K562 (cell line): ENCODE measurements at regions not wholly inside any gene's neighbourhood (a gene's known extent, or its start where the extent isn't known, plus 50 kb on each side); places are given as distances from the start of the nearest gene placed in this dataset.

ENCODE experiments used
- ATAC-seq: fragments of 200-7000 bp; cut with Tn5 transposase; 3 replicates; pipeline ENCODE4 v1.9.1; 2020; ENCODE audit warnings: moderate library complexity
- BruUV-seq: library from RNA; stranded (reverse); fragments of 400-500 nt; replicated peaks from 2 replicates; lab custom pipeline; 2021; lab: Mats Ljungman, UMichigan
- CTCF ChIA-PET: fragments of 300-600 bp; formaldehyde crosslinking; extraction: SDS; loops from one replicate; lab custom pipeline; 2021; ENCODE audit warnings: low intra/inter-chr PET ratio; lab: Yijun Ruan, JAX
- POLR2A ChIA-PET: fragments of 300-600, 350-650 bp; sonication (Branson Sonifier 250); formaldehyde crosslinking; extraction: SDS; loops from one replicate; lab custom pipeline; 2021; ENCODE audit warnings: antibody characterized with exemption, inconsistent platforms; lab: Yijun Ruan, JAX
- DNase-seq, 4 experiments: peaks; one replicate each; pipeline versions ENCODE4 v3.0.0 to v3.0.0-alpha.2; 2011 to 2018; ENCODE audit warnings: low spot score in 3 of 4, mixed read lengths in 3 of 4; ENCODE audit errors: extremely low read depth in 1 of 4
- FAIRE-seq: peaks from 2 replicates; lab custom pipeline; 2011; peaks lifted over from hg19 to GRCh38; lab: Jason Lieb, UNC
- H2AFZ ChIP-seq: 2 replicates; pipeline ENCODE4 v1.6.0; 2011; ENCODE audit warnings: low read depth, low read length, control low read depth, inconsistent platforms
- H3K27ac ChIP-seq: fragments of 200-600 bp; 3 replicates; pipeline ENCODE4 v1.8.0; 2011; ENCODE audit warnings: low read depth, mild to moderate bottlenecking, control low read depth, inconsistent platforms, low read length, moderate library complexity, mixed read lengths; ENCODE audit errors: extremely low read depth
- H3K27me3 ChIP-seq, 2 experiments: fragments of 300-600 bp in 1 of 2; 2 replicates in 1 of 2; 3 replicates in 1 of 2; pipeline versions ENCODE4 v1.6.0 to v1.8.0; 2011; ENCODE audit warnings: inconsistent platforms in 2 of 2, low read length in 2 of 2, mild to moderate bottlenecking in 1 of 2, mixed read lengths in 1 of 2, moderate library complexity in 1 of 2; ENCODE audit not compliant: control insufficient read depth in 2 of 2, insufficient read depth in 2 of 2
- H3K36me3 ChIP-seq: fragments of 300-600 bp; 3 replicates; pipeline ENCODE4 v1.8.0; 2011; ENCODE audit warnings: mild to moderate bottlenecking, low read length, inconsistent platforms; ENCODE audit not compliant: control insufficient read depth, insufficient read depth
- H3K4me1 ChIP-seq, 2 experiments: fragments of 200-600 bp in 1 of 2; replicated peaks in 1 of 2; 2 replicates in 1 of 2; 3 replicates in 1 of 2; pipeline versions ENCODE4 v1.5.1 to v1.8.0; 2011; ENCODE audit warnings: inconsistent platforms in 2 of 2, low read length in 2 of 2, mild to moderate bottlenecking in 1 of 2, mixed read lengths in 1 of 2, moderate library complexity in 1 of 2; ENCODE audit not compliant: control insufficient read depth in 2 of 2, insufficient read depth in 2 of 2
- H3K4me2 ChIP-seq: 2 replicates; pipeline ENCODE4 v1.6.1; 2011; ENCODE audit warnings: low read length, control low read depth, inconsistent platforms, mixed read lengths; ENCODE audit not compliant: insufficient read depth
- H3K4me3 ChIP-seq: fragments of 200-600 bp; sonication (generic), shearing (Covaris generic); 2 replicates; pipeline ENCODE4 v1.5.1; 2016; ENCODE audit warnings: control low read depth, inconsistent platforms
- H3K79me2 ChIP-seq: fragments of 200-600 bp; 3 replicates; pipeline ENCODE4 v1.8.0; 2011; ENCODE audit warnings: low read length, inconsistent platforms; ENCODE audit not compliant: control insufficient read depth, insufficient read depth
- H3K9ac ChIP-seq, 2 experiments: 2 replicates each; pipeline versions ENCODE4 v1.6.0 to v1.6.1; 2011; ENCODE audit warnings: low read depth in 2 of 2, low read length in 2 of 2, control low read depth in 1 of 2, inconsistent platforms in 1 of 2, mild to moderate bottlenecking in 1 of 2, mixed read lengths in 1 of 2; ENCODE audit not compliant: insufficient read depth in 1 of 2
- H3K9me1 ChIP-seq: one replicate; pipeline ENCODE4 v1.6.0; 2011; ENCODE audit warnings: inconsistent platforms, mild to moderate bottlenecking, low read length, moderate library complexity; ENCODE audit not compliant: control insufficient read depth, insufficient read depth
- H3K9me3 ChIP-seq: replicated peaks from 2 replicates; pipeline ENCODE4 v1.5.1; 2011; ENCODE audit warnings: low read depth, low read length, inconsistent platforms; ENCODE audit not compliant: control insufficient read depth, insufficient read depth
- H4K20me1 ChIP-seq: replicated peaks from 2 replicates; pipeline ENCODE4 v1.6.1; 2011; ENCODE audit warnings: low read length, inconsistent platforms, mixed read lengths; ENCODE audit not compliant: control insufficient read depth, insufficient read depth
- CBX8 ChIP-seq: fragments of 200-600 bp; sonication (generic); IDR thresholded peaks from 2 replicates; pipeline ENCODE4 v1.6.1; 2012; ENCODE audit warnings: borderline replicate concordance, mixed run types, low read depth, mild to moderate bottlenecking, moderate library complexity, mixed read lengths, low read length, control low read depth, inconsistent platforms; ENCODE audit not compliant: poor library complexity, severe bottlenecking; ENCODE audit errors: extremely low read depth
- CTCFL ChIP-seq: IDR thresholded peaks from 2 replicates; pipeline ENCODE4 v1.6.1; 2011; ENCODE audit warnings: borderline replicate concordance, low read depth, mild to moderate bottlenecking, moderate library complexity, low read length; ENCODE audit not compliant: insufficient read depth, poor library complexity, severe bottlenecking
- KHSRP ChIP-seq: fragments of 450-650 bp; IDR thresholded peaks from 2 replicates; pipeline ENCODE4 v1.6.1; 2017
- MEIS2 ChIP-seq: fragments of 450-650 bp; IDR thresholded peaks from 2 replicates; pipeline ENCODE4 v1.6.1; 2014; ENCODE audit warnings: mild to moderate bottlenecking; ENCODE audit not compliant: partially characterized antibody
- NFXL1 ChIP-seq: fragments of 450-650 bp; formaldehyde crosslinking; IDR thresholded peaks from 2 replicates; pipeline ENCODE4 v1.4.0; 2021; ENCODE audit warnings: mild to moderate bottlenecking
- PCBP1 ChIP-seq: fragments of 200-400 bp; formaldehyde crosslinking; IDR thresholded peaks from 2 replicates; pipeline ENCODE4 v1.6.1; 2018; ENCODE audit warnings: mild to moderate bottlenecking, low read depth, low read length; ENCODE audit not compliant: poor library complexity, severe bottlenecking
- PKNOX1 ChIP-seq: fragments of 450-650 bp; IDR thresholded peaks from 2 replicates; pipeline ENCODE4 v1.6.1; 2016
- RBM14 ChIP-seq: fragments of 200-400 bp; formaldehyde crosslinking; IDR thresholded peaks from 2 replicates; pipeline ENCODE4 v1.6.1; 2018; ENCODE audit warnings: low read depth, mild to moderate bottlenecking, low read length, moderate library complexity, borderline replicate concordance; ENCODE audit not compliant: insufficient read depth
- TAF1 ChIP-seq: IDR thresholded peaks from 2 replicates; pipeline ENCODE4 v1.6.1; 2011; ENCODE audit warnings: mild to moderate bottlenecking, low read length, moderate library complexity; ENCODE audit not compliant: insufficient read depth, control insufficient read depth, severe bottlenecking; ENCODE audit errors: extremely low read depth
- THAP12 ChIP-seq: fragments of 250-450 bp; sonication (Bioruptor Pico); IDR thresholded peaks from 2 replicates; pipeline ENCODE4 v1.9.0; 2021; ENCODE audit warnings: mild to moderate bottlenecking, inconsistent platforms
- ZBTB5 ChIP-seq: fragments of 450-650 bp; IDR thresholded peaks from 2 replicates; pipeline ENCODE4 v1.6.1; 2017; ENCODE audit warnings: antibody characterized with exemption
- in situ Hi-C: fragments of 300-500 bp; cut with MboI; formaldehyde crosslinking; loops from 4 replicates; pipeline ENCODE4 v1.15.0; 2018; ENCODE audit warnings: inconsistent platforms, mixed read lengths
- intact Hi-C: fragments of 100-400 bp; cut with micrococcal nuclease; formaldehyde crosslinking; loops from 2 replicates; pipeline ENCODE4 v1.14.2; 2022
- TF ChIP-seq, protein P1 (sequence below): fragments of 450-650 bp; IDR thresholded peaks from 2 replicates; pipeline ENCODE4 v1.6.1; 2017; ENCODE audit warnings: mild to moderate bottlenecking, moderate library complexity

DNA sequence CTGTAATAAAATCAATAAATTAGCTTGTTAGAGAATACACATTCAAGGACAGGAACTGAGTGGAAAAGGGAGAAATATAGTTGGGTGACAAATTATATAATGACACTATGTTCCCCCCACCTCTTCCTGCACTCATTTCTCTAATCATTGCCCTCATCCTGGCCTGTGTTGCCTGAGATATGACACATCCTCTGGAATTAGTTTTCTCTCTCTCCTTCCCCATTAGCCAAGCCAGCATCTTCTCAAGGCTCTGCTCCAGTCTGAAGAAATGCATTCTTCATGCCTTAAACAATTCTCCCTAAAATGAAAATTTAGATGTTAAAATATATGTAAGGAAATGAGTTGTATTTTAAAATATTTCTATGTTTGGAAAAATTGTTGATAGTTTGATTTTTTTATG is 280.3 kb downstream of the POU4F1 start:
- BruUV-seq: no TSS peak
- Histone ChIP-seq H3K9me1 (no peaks in the 10 kb centered on the region), H3K27me3 (no peaks in the 10 kb centered on the region), H3K4me2 (no peak overlapping the region), H4K20me1 (no peaks in the 10 kb centered on the region), H3K4me3 (no peak overlapping the region), H3K9ac (no peak overlapping the region), H3K27ac (no peak overlapping the region), H3K79me2 (no peaks in the 10 kb centered on the region), H3K4me1 (no peaks in the 10 kb centered on the region), H2AFZ (no peak overlapping the region), H3K9me3 (no peaks in the 10 kb centered on the region), H3K36me3 (no peaks in the 10 kb centered on the region)
- ChIA-PET POLR2A (no interaction called here), CTCF (no interaction called here)
- in situ Hi-C loops (no loop called here), intact Hi-C loops (no loop called here)
- DNase-seq (no peak), FAIRE-seq (no peak), ATAC-seq (no peak)
- TF ChIP-seq CTCFL (no peak), TAF1 (no peak), KHSRP (no peak), CBX8 (no peak), MEIS2 (no peak), PCBP1 (no peak), NFXL1 (CRISPR knock-in tag) (no peak), PKNOX1 (no peak), ZBTB5 (no peak), THAP12 (CRISPR knock-in tag) (no peak), RBM14 (no peak)
- TF ChIP-seq, protein P1, sequence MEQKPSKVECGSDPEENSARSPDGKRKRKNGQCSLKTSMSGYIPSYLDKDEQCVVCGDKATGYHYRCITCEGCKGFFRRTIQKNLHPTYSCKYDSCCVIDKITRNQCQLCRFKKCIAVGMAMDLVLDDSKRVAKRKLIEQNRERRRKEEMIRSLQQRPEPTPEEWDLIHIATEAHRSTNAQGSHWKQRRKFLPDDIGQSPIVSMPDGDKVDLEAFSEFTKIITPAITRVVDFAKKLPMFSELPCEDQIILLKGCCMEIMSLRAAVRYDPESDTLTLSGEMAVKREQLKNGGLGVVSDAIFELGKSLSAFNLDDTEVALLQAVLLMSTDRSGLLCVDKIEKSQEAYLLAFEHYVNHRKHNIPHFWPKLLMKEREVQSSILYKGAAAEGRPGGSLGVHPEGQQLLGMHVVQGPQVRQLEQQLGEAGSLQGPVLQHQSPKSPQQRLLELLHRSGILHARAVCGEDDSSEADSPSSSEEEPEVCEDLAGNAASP: no peak
